MCF 10A (cell line): ENCODE measurements at regions not wholly inside any gene's neighbourhood (a gene's known extent, or its start where the extent isn't known, plus 50 kb on each side); places are given as distances from the start of the nearest gene placed in this dataset.
"Not testable (repeated sequence)": the region's sequence is repeated elsewhere in the genome, so short reads cannot be mapped to it uniquely, and the experiment has no call there.

Experiments used
- BruUV-seq: library from RNA; stranded (reverse); fragments of 400-500 nt; replicated peaks from 2 replicates; lab custom pipeline; 2021; lab: Mats Ljungman, UMichigan
- CTCF ChIA-PET: fragments of 300-600 bp; sonication (Branson Sonifier 250); formaldehyde crosslinking; extraction: SDS; loops from one replicate; lab custom pipeline; 2021; ENCODE audit warnings: antibody characterized with exemption, inconsistent platforms; lab: Yijun Ruan, JAX
- POLR2A ChIA-PET: fragments of 300-600, 350-650 bp; sonication (Branson Sonifier 250); formaldehyde crosslinking; extraction: SDS; loops from one replicate; lab custom pipeline; 2020; ENCODE audit warnings: antibody characterized with exemption, inconsistent platforms; lab: Yijun Ruan, JAX
- DNase-seq: peaks from one replicate; pipeline ENCODE4 v3.0.0-alpha.2; 2018; ENCODE audit not compliant: unreplicated experiment
- H3K27ac Mint-ChIP-seq: one replicate; pipeline ENCODE4 v1.8.0; 2022; ENCODE audit warnings: mild to moderate bottlenecking, low read depth, mixed read lengths; ENCODE audit not compliant: unreplicated experiment
- H3K27me3 Mint-ChIP-seq: one replicate; pipeline ENCODE4 v1.8.0; 2022; ENCODE audit warnings: mixed read lengths; ENCODE audit not compliant: insufficient read depth, unreplicated experiment
- H3K36me3 Mint-ChIP-seq: one replicate; pipeline ENCODE4 v1.8.0; 2022; ENCODE audit warnings: mild to moderate bottlenecking, moderate library complexity, mixed read lengths; ENCODE audit not compliant: insufficient read depth, unreplicated experiment
- H3K4me1 Mint-ChIP-seq: one replicate; pipeline ENCODE4 v1.8.0; 2022; ENCODE audit warnings: mixed read lengths; ENCODE audit not compliant: insufficient read depth, unreplicated experiment
- H3K4me3 Mint-ChIP-seq: one replicate; pipeline ENCODE4 v1.8.0; 2022; ENCODE audit warnings: mild to moderate bottlenecking, moderate library complexity, mixed read lengths; ENCODE audit not compliant: unreplicated experiment
- H3K9me3 Mint-ChIP-seq: one replicate; pipeline ENCODE4 v1.8.0; 2022; ENCODE audit warnings: mixed read lengths; ENCODE audit not compliant: unreplicated experiment
- CTCF ChIP-seq: fragments of 200-600 bp; IDR thresholded peaks from one replicate; pipeline ENCODE4 v1.8.0; 2022; ENCODE audit warnings: antibody characterized with exemption, mild to moderate bottlenecking; ENCODE audit not compliant: unreplicated experiment
- intact Hi-C: fragments of 100-400 bp; cut with micrococcal nuclease; formaldehyde crosslinking; loops from 2 replicates; pipeline ENCODE4 v1.14.1; 2022

- TF ChIP-seq CTCF, result no peak
- H3K27ac Mint-ChIP-seq, result no peak overlapping the region
- BruUV-seq, result no TSS peak
- H3K4me3 Mint-ChIP-seq, result no peak overlapping the region
- H3K27me3 Mint-ChIP-seq, result peaks cover 33% of the 10 kb centered on the region
- no peaks in the 10 kb centered on the region for H3K4me1 Mint-ChIP-seq
- POLR2A ChIA-PET, result no interaction called here
- H3K9me3 Mint-ChIP-seq, result no peaks in the 10 kb centered on the region
- intact Hi-C loops, result loop anchor here (1.0 to 5.0 kb wide), 3 partner anchors 172 to 277 kb away; no protein-coding TSS in a partner anchor
- no peaks in the 10 kb centered on the region for H3K36me3 Mint-ChIP-seq
- no peak for DNase-seq
- CTCF ChIA-PET, result interaction anchor here (0.6 to 3.8 kb wide), 27 partner anchors 9 to 459 kb away, joined by 3 to 35 read pairs (median 5); no protein-coding TSS in a partner anchor
Measured at GRCh38 chr12:13534242-13534641, 337.7 kb downstream of the EMP1 start.

- intact Hi-C loops, result loop anchor here (5.0 kb wide), 1 partner anchor 274 kb away; no protein-coding TSS in a partner anchor
- BruUV-seq, result no TSS peak
- Mint-ChIP-seq H3K27me3 (peaks cover 18% of the 10 kb centered on the region), H3K4me3 (no peak overlapping the region), H3K4me1 (no peaks in the 10 kb centered on the region), H3K36me3 (no peaks in the 10 kb centered on the region), H3K9me3 (no peaks in the 10 kb centered on the region), H3K27ac (no peak overlapping the region)
- ChIA-PET CTCF (interaction anchor here (0.6 to 1.9 kb wide), 3 partner anchors 14 to 253 kb away, joined by 3 to 9 read pairs (median 4); no protein-coding TSS in a partner anchor), POLR2A (interaction anchor here (0.6 kb wide), 1 partner anchor 103 kb away, joined by 3 read pairs; no protein-coding TSS in a partner anchor)
- no peak for DNase-seq
- no peak for TF ChIP-seq CTCF
Measured at GRCh38 chr12:13530966-13531365, 334.4 kb downstream of the EMP1 start.

- CTCF ChIA-PET, intact Hi-C loops, H3K27ac Mint-ChIP-seq: not testable (repeated sequence)
Measured at GRCh38 chr12:13526185-13526921, 329.8 kb downstream of the EMP1 start.

GRCh38 chr12:13523536-13524307 lies 327.2 kb downstream of the EMP1 start:
- Mint-ChIP-seq H3K27ac (no peak overlapping the region), H3K4me3 (no peak overlapping the region), H3K4me1 (no peaks in the 10 kb centered on the region), H3K36me3 (no peaks in the 10 kb centered on the region), H3K27me3 (peaks cover 21% of the 10 kb centered on the region), H3K9me3 (peaks cover 7% of the 10 kb centered on the region)
- intact Hi-C loops, result no loop called here
- BruUV-seq, result no TSS peak
- TF ChIP-seq CTCF, result no peak
- CTCF ChIA-PET, result interaction anchor here (2.5 kb wide), 1 partner anchor 11 kb away, joined by 19 read pairs; no protein-coding TSS in a partner anchor
- no peak for DNase-seq
- POLR2A ChIA-PET, result no interaction called here

More at GRCh38 chr12:13526185-13526921, 329.8 kb downstream of the EMP1 start:
- not testable (repeated sequence) for DNase-seq, H3K4me1 Mint-ChIP-seq, H3K9me3 Mint-ChIP-seq, BruUV-seq, H3K36me3 Mint-ChIP-seq, H3K4me3 Mint-ChIP-seq
- peaks cover 15% of the 10 kb centered on the region for H3K27me3 Mint-ChIP-seq
- POLR2A ChIA-PET, result interaction anchor here (0.7 kb wide), 1 partner anchor 12 kb away, joined by 3 read pairs; no protein-coding TSS in a partner anchor

- H3K4me1 Mint-ChIP-seq, H3K9me3 Mint-ChIP-seq, H3K27ac Mint-ChIP-seq, DNase-seq, H3K4me3 Mint-ChIP-seq, intact Hi-C loops, BruUV-seq, H3K36me3 Mint-ChIP-seq: not testable (repeated sequence)
- ChIA-PET POLR2A (interaction anchor here (0.7 kb wide), 1 partner anchor 37 kb away, joined by 3 read pairs; no protein-coding TSS in a partner anchor), CTCF (interaction anchor here (0.5 kb wide), 1 partner anchor 10 kb away, joined by 3 read pairs; no protein-coding TSS in a partner anchor)
- H3K27me3 Mint-ChIP-seq, result peaks cover 50% of the 10 kb centered on the region
Measured at GRCh38 chr12:13518034-13518433, 321.5 kb downstream of the EMP1 start.
